HG03103 (cell line): ENCODE measurements at regions not wholly inside any gene's neighbourhood (a gene's known extent, or its start where the extent isn't known, plus 50 kb on each side); places are given as distances from the start of the nearest gene placed in this dataset.

Experiments
- ATAC-seq: cut with Tn5 transposase; IDR thresholded peaks from one replicate; pipeline ENCODE4 v1.9.1; 2021; ENCODE audit warnings: low read depth; ENCODE audit not compliant: unreplicated experiment

- no peak for ATAC-seq
Observed at GRCh38 chr4:138310498-138310897, 68.3 kb upstream of the SLC7A11 start.

- no peak for ATAC-seq
Observed at GRCh38 chr4:138308356-138308755, 66.2 kb upstream of the SLC7A11 start.

- no peak for ATAC-seq
Observed at GRCh38 chr4:138307319-138307718, 65.2 kb upstream of the SLC7A11 start.

- ATAC-seq, result no peak
Observed at GRCh38 chr4:138305050-138305449, 62.9 kb upstream of the SLC7A11 start.

GRCh38 chr4:138301536-138301935 lies 59.4 kb upstream of the SLC7A11 start:
- ATAC-seq, result no peak

GRCh38 chr4:138300616-138301015 lies 58.5 kb upstream of the SLC7A11 start:
- ATAC-seq, result no peak

GRCh38 chr4:138299881-138300280 lies 57.7 kb upstream of the SLC7A11 start:
- no peak for ATAC-seq

- ATAC-seq, result no peak
Observed at GRCh38 chr4:138298866-138299265, 56.7 kb upstream of the SLC7A11 start.

- ATAC-seq, result no peak
Observed at GRCh38 chr4:138298431-138298830, 56.3 kb upstream of the SLC7A11 start.

- no peak for ATAC-seq
Observed at GRCh38 chr4:138297743-138298405, 55.7 kb upstream of the SLC7A11 start.

GRCh38 chr4:138292321-138292720 lies 50.2 kb upstream of the SLC7A11 start:
- no peak for ATAC-seq
